HG02884 (cell line): ENCODE measurements at regions not wholly inside any gene's neighbourhood (a gene's known extent, or its start where the extent isn't known, plus 50 kb on each side); places are given as distances from the start of the nearest gene placed in this dataset.

Experiments
- ATAC-seq: cut with Tn5 transposase; IDR thresholded peaks from one replicate; pipeline ENCODE4 v1.9.1; 2021; ENCODE audit warnings: mild to moderate bottlenecking, moderate library complexity; ENCODE audit not compliant: unreplicated experiment

DNA sequence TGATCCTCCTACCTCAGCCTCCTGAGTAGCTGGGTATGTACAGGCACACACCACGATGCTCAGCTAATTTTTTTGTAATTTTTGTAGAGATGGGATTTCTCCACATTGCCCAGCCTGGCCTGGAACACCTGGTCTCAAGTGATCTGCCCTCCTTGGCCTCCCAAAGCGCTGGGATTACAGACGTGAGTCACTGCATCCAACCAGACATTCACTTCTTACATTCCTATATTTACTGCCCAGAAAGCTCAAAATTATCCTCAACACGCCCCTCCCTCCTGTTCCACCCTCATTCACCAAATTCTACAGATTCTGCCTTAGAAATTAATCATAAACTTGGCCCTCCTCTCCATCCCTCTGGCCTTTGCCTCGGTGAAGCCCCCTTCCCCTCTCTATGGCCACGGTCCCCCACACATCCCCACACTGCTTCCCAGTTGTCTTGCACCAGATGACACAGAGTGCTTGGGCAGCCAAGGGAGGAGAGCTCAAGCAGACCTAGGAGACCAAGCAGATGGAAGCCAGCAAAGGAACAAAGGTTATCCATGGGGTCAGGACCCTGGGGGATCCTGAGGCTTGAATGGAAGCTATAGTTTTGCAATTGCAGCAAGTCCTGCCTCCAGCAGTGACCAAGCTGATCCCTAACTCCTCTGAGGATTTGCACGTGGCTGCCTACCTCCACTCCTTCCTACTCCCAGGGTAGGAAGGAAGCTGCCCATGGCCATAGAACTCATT, 213.2 kb upstream of the FOXN3 start:
- ATAC-seq = no peak

DNA sequence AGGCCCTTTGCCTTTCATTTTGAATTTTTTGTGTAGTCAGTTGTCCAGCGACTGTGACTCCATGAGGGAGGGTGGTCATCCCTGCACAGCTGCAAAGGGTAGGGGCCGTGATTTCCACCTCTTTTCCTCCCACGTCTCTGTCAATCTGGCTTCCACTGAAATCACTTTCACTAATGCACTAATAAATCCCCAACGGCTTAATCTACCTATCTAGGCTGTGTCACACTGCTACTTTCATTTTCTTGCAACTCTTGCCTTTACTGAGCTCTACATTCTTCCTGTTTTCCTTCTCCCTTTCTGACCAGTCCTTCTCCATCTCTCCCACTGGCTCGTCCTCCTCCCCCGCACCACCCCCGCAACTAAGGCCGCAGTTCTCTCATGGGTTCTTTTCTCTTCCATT, 212.3 kb upstream of the FOXN3 start:
- no peak for ATAC-seq

DNA sequence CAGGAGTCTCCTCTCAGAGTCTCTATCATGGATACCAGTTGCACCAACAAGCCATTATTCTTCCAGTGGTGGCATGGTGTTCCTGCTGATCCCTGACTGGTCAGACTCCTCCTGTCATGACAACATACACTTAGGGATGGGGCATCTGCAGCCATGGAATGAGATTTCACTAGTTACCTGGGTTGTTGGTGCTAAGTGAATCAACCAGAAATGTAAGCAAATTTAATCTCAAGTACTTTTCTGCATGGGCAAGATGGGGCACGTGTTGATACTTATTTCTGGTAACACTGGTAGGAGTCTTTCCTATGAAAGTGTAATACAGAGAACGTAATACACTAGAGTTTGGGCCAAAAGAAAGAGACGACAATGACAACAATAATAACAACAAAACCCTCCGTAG, 211.5 kb upstream of the FOXN3 start:
- no peak for ATAC-seq

DNA sequence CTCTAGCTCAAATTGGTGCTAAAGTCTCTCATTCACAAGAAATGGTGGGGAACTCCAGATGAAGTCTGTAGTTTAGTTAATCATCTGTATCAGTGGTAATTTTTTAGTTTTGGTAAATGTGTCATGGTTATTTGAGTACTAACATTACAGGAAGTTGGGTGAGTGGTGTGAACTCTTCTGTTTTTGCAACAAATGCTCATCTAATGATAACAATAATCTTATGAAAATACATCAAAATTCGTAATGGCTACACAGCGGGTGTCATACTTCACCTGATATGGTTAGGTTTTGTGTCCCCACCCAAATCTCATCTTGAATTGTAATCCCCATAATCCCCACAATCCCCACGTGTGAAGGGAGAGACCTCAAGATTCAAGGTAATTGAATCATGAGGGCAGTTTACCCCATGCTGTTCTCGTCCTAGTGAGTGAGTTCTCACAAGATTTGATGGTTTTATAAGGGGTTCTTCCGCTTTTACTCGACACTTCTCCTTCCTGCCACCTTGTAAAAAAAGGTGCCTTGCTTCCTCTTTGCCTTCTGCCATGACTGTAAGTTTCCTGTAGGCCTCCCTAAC, 209.3 kb upstream of the FOXN3 start:
- ATAC-seq = no peak

DNA sequence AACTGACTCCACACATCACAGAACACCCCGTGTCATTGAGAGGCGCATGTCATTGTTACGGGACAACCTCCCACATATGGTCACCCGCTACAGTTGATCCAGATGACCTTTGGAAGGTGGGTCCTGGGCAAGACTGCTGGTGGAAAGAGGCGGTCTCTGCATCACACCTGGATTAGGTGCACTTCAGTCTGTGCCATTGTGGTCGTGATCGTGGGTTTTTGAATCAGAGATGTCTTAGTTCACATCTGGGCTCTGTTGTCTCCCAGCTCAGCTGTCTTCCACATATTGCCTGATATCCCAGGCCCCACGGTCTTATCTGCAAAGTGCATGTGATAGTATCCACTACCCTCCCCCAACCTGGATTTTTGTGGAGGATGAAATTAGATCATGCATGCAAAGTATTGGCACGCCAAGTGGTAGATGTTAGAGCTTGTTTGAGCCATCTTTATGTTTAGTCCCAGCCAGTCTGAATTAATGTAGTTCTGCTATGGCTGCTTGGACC, 208.7 kb upstream of the FOXN3 start:
- ATAC-seq = no peak

DNA sequence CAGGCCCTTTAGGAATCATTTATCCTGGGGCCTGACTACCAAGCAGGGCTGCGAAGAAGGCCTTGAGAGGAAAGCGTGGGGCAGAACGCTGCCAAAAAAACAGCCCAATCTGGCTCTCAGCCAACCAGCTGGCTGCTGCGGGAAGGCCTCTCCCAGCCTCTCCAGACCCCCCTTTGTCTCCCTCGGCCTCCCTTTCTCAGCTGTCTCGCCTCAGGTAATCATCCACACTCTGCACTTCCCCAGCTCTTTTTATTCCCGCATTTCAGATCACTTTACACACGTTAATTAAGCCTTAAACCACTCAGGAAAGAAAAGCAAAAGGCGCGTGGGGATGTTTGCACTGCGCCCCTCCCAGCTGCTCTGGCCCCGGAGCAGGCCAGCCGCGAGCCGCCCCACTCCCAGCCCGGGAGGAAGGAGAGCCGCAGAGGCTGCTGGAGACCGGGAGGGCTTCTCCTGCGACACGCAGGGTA, 208.2 kb upstream of the FOXN3 start:
- no peak for ATAC-seq

DNA sequence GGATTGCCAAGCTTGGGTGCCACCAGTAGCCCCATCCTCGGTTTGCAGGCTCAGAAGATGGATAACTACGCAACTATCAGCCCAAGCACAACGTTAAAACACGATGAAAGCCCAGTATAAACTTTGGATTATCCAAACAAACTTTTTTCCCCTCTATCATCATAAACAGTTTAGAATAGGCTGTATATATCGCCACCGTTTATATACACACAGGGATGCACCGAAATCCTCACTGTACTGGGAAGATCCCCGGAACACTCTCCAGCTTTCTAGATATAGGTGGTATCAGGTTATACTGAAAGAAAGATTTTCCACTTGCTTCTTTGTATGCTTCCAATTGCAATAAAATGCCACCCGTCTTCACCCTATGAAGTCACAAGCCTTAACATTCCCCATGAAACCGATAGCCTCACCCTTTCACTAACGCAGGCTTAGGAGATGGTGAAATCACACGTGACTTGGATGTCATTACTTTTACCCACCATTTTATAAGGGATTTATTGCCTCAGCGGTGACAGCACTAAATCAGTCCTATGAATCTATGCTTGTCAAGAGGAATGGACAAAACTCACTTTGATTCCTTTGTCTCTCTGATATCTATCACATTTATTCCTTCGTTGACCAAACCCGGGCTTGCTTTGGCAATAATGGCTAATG, 207.6 kb upstream of the FOXN3 start:
- no peak for ATAC-seq

DNA sequence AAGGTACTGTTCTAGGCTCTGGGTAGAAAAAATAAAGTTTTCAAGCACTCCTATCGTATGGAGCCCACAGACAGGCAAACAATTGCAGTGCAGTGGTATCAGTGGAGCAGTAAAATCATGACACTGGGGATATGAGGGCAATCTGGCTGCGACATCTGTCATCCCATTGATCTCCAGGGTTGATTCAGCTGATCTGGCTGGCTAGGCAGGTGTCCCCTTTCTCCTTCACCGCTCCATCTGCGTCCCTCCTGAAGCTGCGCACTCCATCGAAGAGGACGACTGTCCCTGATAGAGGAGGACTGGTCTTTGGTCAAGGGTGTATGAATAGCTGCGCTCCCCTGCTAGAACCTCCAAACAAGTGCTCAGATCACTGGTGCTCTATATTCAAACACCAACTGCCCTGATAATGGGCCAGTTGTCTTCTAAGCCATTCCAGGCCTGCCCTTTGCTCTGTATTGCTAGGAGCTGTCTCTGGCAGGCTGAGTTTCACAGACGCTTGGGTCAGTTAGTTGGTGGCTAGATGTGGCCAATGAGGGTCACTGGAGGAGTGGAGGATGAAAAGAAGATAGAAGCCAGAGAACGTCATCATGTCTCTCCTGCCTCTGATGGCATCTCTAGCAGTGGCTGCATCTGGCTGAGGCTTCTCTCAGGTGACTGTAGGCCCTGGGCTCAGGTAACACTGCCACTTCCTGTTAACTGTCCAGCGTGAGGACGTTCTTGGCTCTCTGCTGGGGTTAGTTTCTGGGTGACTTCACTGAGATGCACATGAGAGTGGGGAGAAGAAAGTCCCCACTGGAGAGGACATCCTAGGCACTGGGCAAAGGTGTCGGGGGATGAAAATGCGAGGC, 205.0 kb upstream of the FOXN3 start:
- no peak for ATAC-seq

DNA sequence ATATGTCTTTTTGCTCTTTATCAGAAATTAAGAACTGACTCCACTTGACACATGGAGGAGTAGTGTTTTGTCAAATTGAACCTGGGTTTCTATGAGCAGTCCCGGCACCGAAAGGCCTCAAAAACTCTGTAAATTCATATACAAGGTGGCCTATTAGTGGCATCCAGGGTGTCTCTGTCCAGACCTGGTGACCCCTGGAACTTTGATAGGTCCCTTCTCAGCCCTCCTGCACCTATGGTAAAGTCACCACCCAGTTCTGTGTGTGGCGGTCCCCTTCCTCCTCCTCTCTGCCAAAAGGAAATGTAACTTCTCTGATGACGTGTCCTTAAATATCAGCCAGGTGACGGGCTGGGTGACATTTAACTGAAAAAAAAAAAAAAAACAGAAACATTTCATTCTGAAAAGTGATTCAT, 204.0 kb upstream of the FOXN3 start:
- ATAC-seq = no peak

DNA sequence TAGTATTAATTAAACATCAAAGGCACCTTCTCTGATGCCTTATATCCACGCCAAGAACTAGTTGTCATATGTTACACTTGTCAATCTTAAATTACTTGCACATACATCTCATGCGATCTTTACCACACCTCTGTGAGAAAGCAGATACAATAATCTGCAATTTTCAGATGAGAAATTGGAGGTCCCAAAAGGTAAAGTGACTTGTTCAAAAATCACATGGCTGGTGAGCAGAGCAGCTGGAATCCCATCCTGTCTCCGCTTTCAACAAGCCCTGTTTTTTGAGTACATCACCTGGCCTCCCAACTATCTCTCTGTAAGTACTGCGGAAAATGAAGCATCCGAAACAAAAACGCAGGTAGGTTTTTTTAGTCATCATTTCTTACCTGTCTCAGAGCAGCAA, 203.4 kb upstream of the FOXN3 start:
- ATAC-seq = no peak

DNA sequence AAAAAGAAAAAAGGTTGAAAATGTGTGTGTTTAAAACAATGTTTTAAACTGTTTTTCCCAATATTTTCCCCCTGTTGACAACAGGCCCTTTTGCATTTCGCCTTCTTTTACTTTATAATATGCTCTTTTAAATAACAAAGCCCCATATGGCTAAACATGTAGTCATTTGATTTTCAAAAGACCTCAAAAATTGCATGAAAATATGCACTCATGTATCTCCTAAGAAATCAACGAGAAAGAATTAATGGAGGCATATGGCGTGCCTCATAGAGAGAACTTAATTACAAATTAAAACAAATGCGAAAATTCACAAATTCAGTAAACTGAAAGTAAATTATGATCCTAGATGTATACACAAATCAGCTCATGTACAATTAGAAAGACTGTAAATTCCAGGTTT, 202.6 kb upstream of the FOXN3 start:
- ATAC-seq = no peak

DNA sequence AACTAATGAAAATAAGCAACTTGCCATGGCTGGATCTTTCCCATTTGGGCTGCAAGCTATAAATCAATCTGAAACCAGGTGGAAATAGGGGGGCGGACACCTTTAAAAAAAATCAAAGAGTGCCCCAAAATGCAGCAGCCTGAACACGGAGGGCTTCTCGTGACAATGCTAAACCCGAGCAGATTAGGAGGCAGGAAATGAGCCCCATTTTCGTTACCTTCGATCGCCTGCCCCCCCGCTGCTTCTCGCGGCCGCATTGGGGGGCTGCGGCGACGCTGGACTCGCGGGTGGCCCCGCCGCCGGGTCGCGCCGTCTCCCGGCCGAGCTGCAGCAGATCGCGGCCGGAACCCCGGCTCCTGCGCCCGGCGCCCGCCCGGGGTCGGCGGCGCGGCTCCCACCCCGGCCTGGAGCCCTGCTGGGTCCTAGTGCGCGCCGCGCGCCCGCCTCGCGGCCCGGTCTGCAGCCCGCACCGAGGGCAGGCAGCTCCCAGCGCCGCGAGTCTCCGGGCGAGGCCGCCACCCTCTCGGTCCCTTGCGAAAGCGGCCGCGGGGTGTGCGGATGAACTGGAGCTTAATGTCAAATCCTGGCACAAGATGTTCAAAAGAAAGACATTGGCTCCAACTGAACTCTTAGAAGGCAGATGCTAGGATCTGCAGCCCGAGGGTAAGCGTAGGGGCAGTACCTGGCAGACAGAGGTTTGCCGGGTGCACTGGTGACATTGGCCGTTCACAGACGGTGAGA, 201.9 kb upstream of the FOXN3 start:
- peak; percentile 64 for ATAC-seq

DNA sequence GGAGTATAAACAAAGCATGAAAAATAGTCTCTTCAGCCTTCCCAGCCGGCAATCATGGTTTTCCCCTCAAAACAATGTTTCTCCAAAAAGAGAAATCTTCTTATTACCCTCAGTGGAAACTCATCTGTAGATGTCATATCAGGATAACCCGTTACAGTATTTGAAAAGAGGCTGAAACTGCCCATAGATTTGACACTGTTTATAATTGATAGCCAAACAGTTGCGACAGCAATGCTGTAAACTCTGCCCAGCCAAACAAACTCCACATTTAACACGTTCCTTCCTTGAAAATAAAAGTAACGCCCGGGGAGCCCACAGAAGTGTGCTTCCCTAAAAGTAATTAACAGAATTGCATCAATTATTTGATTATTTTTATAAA, 201.3 kb upstream of the FOXN3 start:
- ATAC-seq = no peak

DNA sequence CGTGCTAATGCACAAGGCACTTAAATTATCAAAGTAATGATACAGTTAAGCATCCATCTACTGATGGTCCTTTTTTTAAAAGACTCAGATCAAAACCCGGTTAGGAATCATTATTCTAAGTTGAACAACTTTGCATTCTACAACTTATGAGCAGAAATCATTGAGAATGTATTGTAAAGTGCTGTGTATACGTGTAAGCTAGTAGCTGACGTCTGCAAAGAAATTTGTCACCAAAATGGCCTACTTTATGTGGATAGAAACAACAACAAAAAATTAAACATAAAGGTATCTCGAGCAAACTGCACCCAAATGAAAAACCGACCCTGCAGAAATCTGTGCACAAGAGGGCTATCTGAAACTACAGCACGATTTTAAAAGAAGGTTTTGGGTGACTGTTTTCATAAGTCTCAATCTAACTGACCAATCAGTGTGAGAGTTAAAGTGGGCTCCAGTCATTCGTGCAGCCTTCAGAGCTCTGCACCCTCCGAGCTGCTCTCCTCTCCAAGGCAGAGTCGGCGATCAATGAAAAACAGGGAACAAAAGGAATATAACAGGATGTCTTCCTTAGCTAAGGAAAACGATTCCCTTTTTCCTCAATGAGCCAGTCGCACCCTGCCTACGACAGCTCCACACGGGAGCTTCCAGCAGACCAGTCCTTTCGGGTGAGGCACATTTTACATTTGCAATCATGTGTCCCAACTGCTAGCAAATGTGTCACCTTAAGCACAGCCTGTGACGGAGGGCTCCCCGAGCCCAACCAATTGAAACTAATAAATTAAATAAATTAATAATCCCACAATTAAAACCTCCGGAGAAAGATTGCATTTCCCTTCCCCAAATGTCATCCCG, 200.7 kb upstream of the FOXN3 start:
- peak; percentile 26 for ATAC-seq

DNA sequence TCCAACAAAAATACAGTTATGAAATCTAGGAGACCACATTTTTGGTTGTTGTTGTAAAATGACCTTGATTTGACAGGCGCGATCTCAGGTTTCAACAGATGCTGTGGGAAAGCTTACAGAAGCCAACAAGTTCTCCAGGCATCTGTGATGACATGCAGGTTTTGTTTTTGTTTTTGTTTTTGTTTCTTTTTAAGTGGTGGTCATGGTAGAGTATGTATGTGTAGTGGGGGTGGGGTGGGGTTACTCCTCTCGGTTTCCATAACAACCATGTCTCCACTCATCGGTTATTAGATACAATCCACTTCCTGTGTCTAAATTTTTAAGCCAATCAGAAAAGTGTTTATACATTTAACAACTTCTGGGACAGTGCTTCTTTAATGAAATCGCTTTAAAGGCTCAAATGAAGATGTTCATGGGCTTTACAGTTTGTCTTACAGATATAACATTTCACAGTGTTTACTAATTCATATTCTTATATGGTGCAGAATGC, 199.9 kb upstream of the FOXN3 start:
- ATAC-seq = peak; percentile 38

DNA sequence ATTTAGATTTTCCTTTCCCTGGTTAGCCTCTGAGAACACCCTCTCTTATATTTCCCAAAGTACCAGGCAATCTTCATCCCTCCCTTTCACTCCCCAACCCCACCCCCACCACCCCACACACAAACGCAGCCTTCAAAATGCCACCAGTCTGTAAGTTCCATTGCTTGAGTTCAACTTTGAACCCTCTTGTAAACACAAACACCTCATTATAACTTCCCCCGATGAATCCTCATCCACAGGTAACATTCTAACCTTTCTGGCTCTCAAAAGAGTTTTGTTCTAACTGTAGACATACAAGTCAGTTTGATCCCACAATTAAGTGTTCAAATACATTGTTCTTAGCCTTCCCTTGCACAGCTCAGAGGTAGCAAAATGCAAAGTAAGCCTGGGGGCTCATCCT, 199.4 kb upstream of the FOXN3 start:
- ATAC-seq = no peak

DNA sequence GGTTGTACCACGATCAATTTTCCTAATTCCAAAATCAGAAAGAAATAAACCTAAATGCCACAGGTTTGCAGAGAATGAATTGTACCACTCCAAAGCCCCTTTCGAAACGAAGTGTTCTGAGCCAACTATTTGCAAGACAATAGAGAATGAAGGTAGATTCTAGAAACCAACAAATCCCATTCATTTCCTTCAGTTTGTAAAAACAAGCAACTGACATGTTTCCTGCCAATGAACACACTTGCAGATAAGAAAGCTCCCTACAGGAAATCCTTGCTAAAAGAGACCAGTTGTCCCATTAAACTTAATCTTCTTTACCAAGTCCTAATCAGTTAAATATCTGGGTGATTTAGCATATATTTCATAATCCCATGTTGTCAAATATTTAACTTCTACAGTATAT, 198.4 kb upstream of the FOXN3 start:
- ATAC-seq = no peak

DNA sequence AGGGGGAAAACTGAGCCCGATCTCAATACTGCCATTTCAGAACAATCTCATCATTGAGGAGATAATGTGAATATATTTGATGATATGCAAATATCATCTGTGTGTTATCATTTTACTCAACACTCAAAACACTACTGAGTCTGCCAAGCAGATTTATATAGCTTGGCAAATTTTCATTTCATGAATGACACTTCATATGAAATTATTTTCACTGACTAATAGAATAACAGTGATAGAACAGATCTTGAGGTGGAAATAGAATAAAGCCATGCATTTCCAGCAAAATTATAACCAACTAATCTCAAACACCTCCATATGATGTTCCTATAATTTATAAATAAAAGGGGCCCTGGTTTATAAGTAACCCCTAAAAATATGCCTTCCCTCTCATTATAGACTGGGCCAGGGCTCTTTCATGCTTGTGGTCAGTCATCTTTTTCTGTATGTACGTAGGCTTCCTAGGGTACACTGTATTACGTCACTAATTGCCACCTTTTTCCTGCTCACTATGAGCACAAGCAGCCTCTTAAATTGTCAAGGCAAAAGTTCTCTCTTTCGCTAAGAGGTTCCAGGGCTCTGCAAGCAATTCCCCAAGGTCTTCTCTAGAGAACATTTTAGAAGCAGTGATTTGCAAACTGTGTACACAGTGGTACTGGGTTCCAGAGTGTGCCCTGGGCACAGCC, 197.1 kb upstream of the FOXN3 start:
- no peak for ATAC-seq
